ENCODE measurements at regions not wholly inside any gene's neighbourhood (a gene's known extent, or its start where the extent isn't known, plus 50 kb on each side); places are given as distances from the start of the nearest gene placed in this dataset.

- POLR2A ChIA-PET = no interaction called here
- DNase-seq (no peak), ATAC-seq (no peak)
- Mint-ChIP-seq H3K4me1 (no peaks in the 10 kb centered on the region), H3K4me3 (no peak overlapping the region), H3K36me3 (no peaks in the 10 kb centered on the region), H3K27ac (no peak overlapping the region), H3K9me3 (no peaks in the 10 kb centered on the region), H3K27me3 (peaks cover 0 to 7% (median 0%) of the 10 kb centered on the region in 5 donors)
These were observed 343.3 kb upstream of the TSPY4 start for GRCh38 chrY:8994001-8994400.

GRCh38 chrY:9001231-9001630 lies 336.0 kb upstream of the TSPY4 start:
- Mint-ChIP-seq H3K4me1 (no peaks in the 10 kb centered on the region), H3K4me3 (no peak overlapping the region), H3K9me3 (no peaks in the 10 kb centered on the region), H3K27ac (no peak overlapping the region), H3K27me3 (peaks cover 0 to 5% (median 0%) of the 10 kb centered on the region in 5 donors), H3K36me3 (no peaks in the 10 kb centered on the region)
- no peak for DNase-seq
- POLR2A ChIA-PET = no interaction called here
- ATAC-seq = no peak

DNA sequence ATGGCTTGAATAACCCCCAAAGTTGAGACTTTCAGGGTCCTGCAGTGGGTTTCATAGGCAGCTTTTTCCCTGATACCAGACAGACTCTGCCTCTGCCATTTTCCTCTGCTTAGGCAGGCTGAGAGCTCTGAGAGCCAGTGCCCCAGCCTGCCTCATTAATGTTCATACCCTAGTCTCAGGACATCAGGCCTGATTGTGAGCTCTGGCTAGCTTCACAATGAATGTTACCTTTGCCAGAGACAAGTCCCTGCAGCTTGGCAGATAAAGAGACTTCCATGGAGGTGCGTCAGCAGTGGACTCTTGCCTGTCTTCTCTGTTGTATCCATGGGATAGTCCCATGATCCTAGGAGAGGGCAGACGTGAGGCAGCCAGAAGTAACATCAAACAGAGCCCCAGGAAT lies 333.5 kb upstream of the TSPY4 start:
- DNase-seq (no peak), ATAC-seq (no peak)
- POLR2A ChIA-PET = no interaction called here
- Mint-ChIP-seq H3K4me3 (no peak overlapping the region), H3K27me3 (peaks cover 0 to 10% (median 0%) of the 10 kb centered on the region in 5 donors), H3K36me3 (no peaks in the 10 kb centered on the region), H3K4me1 (no peaks in the 10 kb centered on the region), H3K9me3 (no peaks in the 10 kb centered on the region), H3K27ac (no peak overlapping the region)

- ATAC-seq = no peak
These were observed 328.6 kb upstream of the TSPY4 start for GRCh38 chrY:9008648-9009047.

GRCh38 chrY:9016916-9017315 lies 320.3 kb upstream of the TSPY4 start:
- Mint-ChIP-seq H3K4me1 (no peaks in the 10 kb centered on the region), H3K27ac (no peak overlapping the region), H3K9me3 (no peaks in the 10 kb centered on the region)

More at GRCh38 chrY:9008648-9009047, 328.6 kb upstream of the TSPY4 start:
- POLR2A ChIA-PET = no interaction called here
- Mint-ChIP-seq H3K4me1 (no peaks in the 10 kb centered on the region), H3K36me3 (peaks cover 0 to 2% (median 0%) of the 10 kb centered on the region in 3 donors), H3K4me3 (no peak overlapping the region), H3K27ac (no peak overlapping the region), H3K9me3 (no peaks in the 10 kb centered on the region), H3K27me3 (peaks cover 0 to 14% (median 0%) of the 10 kb centered on the region in 5 donors)
- DNase-seq = no peak

DNA sequence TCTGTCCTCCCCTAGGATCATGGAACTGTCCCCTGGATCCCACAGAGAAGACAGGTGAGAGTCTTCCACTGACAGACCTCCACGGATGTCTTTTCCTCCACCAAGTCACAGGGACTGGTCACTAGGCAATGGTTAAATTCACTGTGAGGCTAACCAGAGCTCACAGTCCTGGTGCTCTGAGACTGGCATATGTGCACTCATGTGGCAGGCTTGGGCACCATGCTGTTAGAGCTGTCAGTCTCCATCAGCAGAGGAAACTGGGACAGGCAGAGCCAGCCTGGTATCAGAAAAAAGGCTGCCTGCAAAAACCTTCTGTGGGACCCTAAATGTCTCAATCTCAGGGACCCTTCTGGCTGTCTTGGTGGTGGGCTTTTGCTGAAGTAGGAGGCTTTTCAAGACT lies 318.9 kb upstream of the TSPY4 start:
- H3K36me3 Mint-ChIP-seq = no peaks in the 10 kb centered on the region
- no peaks in the 10 kb centered on the region for H3K9me3 Mint-ChIP-seq
- no peak for DNase-seq
- H3K27ac Mint-ChIP-seq = no peak overlapping the region
- POLR2A ChIA-PET = no interaction called here
- no peaks in the 10 kb centered on the region for H3K4me1 Mint-ChIP-seq
- ATAC-seq = no peak
- no peak overlapping the region for H3K4me3 Mint-ChIP-seq
- H3K27me3 Mint-ChIP-seq = peaks cover 0 to 15% (median 0%) of the 10 kb centered on the region in 5 donors

More at GRCh38 chrY:9016916-9017315, 320.3 kb upstream of the TSPY4 start:
- POLR2A ChIA-PET = no interaction called here
- DNase-seq (no peak), ATAC-seq (no peak)
- Mint-ChIP-seq H3K36me3 (no peaks in the 10 kb centered on the region), H3K27me3 (peaks cover 0 to 15% (median 0%) of the 10 kb centered on the region in 5 donors), H3K4me3 (no peak overlapping the region)

DNA sequence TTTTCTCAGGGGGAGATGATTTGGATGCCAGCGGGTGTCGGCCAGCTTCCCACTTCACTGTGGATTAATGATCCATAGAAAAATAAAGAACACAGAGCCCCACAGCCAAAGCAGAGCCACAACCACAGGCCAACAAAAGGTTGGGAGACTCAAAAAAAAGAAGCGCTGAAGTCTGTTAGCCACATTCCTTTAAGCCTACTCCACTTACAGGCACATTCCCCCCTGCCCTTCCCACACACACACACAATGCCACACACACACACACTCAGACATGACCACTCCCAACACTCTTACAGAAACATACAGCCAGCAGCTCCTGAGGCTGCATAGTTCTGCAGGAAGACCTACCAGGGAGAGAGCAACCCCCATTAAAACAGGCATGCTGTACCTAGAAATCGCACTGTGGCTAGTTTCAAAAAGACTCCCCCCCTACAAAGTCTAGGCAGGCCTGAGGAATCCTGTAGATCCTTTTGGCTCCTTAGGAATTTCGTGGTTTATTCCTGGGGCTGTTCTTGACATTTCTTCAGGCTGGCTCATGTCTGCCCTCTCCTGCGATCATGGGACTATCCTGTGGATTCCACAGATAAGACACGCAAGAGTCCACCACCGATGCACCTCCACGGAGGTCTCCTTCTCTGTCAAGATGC lies 309.4 kb upstream of the TSPY4 start:
- Mint-ChIP-seq H3K36me3 (no peaks in the 10 kb centered on the region), H3K4me1 (no peaks in the 10 kb centered on the region), H3K4me3 (no peak overlapping the region), H3K9me3 (peaks cover 0 to 10% (median 0%) of the 10 kb centered on the region in 9 donors), H3K27me3 (peaks cover 0 to 4% (median 0%) of the 10 kb centered on the region in 5 donors), H3K27ac (no peak overlapping the region)
- no peak for DNase-seq
- POLR2A ChIA-PET = no interaction called here
- no peak for ATAC-seq

DNA sequence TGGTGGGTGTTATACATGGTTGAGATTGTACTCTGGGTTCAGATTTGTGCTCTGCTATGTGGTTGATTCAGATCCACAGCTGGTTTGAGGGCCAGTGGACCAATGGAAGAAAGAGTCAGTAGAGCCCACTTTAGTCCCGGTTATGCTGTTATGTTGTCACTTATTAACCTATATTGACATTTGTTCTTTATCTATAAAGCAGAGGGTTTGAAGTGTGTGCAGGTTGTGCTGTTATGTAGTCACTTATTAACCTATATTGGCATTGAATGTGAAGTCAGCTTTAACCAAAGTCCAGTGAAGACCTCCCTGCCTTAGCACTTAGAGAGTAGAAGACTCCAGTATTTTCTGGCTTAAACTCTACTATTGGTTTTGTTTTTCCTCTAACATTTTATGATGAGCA lies 307.3 kb upstream of the TSPY4 start:
- H3K27me3 Mint-ChIP-seq = peaks cover 0 to 4% (median 0%) of the 10 kb centered on the region in 5 donors
- H3K9me3 Mint-ChIP-seq = peaks cover 0 to 10% (median 0%) of the 10 kb centered on the region in 9 donors
- no peaks in the 10 kb centered on the region for H3K4me1 Mint-ChIP-seq
- ATAC-seq (no peak), DNase-seq (no peak)
- no peak overlapping the region for H3K27ac Mint-ChIP-seq
- no peaks in the 10 kb centered on the region for H3K36me3 Mint-ChIP-seq
- POLR2A ChIA-PET = no interaction called here
- no peak overlapping the region for H3K4me3 Mint-ChIP-seq

- DNase-seq = no peak
- ATAC-seq = no peak
- POLR2A ChIA-PET = no interaction called here
These were observed 303.0 kb upstream of the TSPY4 start for GRCh38 chrY:9034217-9034616.

DNA sequence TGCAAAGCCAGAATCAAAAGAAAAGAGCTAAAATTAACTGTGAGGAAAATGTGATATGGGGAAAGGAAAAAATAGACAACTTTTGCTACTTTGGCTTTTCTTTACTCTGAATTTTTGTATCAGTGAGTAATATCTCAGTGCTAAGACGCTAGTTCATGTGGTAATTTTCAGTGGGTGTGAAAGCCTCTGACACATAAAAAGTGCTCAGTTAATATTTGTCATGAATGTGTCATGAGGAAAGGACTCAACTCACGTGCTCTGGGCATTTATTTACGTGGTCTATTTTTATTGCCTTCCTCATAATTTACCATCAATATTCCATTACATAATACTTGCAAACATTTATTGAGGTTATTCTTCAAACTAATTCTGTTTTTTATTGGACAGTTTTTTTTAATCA lies 302.0 kb upstream of the TSPY4 start:
- Mint-ChIP-seq H3K27me3 (peaks cover 0 to 4% (median 0%) of the 10 kb centered on the region in 5 donors), H3K9me3 (peaks cover 0 to 10% (median 0%) of the 10 kb centered on the region in 9 donors), H3K36me3 (no peaks in the 10 kb centered on the region), H3K4me1 (no peaks in the 10 kb centered on the region), H3K4me3 (no peak overlapping the region), H3K27ac (peak overlapping the region in 1 of 10 donors; percentile 40)
- POLR2A ChIA-PET = no interaction called here
- DNase-seq (no peak), ATAC-seq (no peak)

More at GRCh38 chrY:9034217-9034616, 303.0 kb upstream of the TSPY4 start:
- H3K4me3 Mint-ChIP-seq = no peak overlapping the region
- H3K36me3 Mint-ChIP-seq = no peaks in the 10 kb centered on the region
- H3K27me3 Mint-ChIP-seq = peaks cover 0 to 4% (median 0%) of the 10 kb centered on the region in 5 donors
- H3K4me1 Mint-ChIP-seq = no peaks in the 10 kb centered on the region
- peaks cover 0 to 10% (median 0%) of the 10 kb centered on the region in 9 donors for H3K9me3 Mint-ChIP-seq
- no peak overlapping the region for H3K27ac Mint-ChIP-seq

GRCh38 chrY:9041474-9041873 lies 295.8 kb upstream of the TSPY4 start:
- Mint-ChIP-seq H3K9me3 (no peaks in the 10 kb centered on the region), H3K27me3 (peaks cover 0 to 3% (median 0%) of the 10 kb centered on the region in 5 donors), H3K27ac (no peak overlapping the region), H3K4me3 (no peak overlapping the region), H3K4me1 (no peaks in the 10 kb centered on the region), H3K36me3 (no peaks in the 10 kb centered on the region)
- ATAC-seq = no peak
- DNase-seq = no peak
- POLR2A ChIA-PET = no interaction called here
